Osteoblast (primary cell): ENCODE measurements at regions not wholly inside any gene's neighbourhood (a gene's known extent, or its start where the extent isn't known, plus 50 kb on each side); places are given as distances from the start of the nearest gene placed in this dataset.

Source experiments
- DNase-seq: peaks from one replicate; pipeline ENCODE4 v3.0.0; 2011; ENCODE audit warnings: low spot score, mixed read lengths; ENCODE audit not compliant: insufficient read length; ENCODE audit errors: missing footprints
- H2AFZ ChIP-seq: 2 replicates; pipeline ENCODE4 v1.6.0; 2011; ENCODE audit warnings: mild to moderate bottlenecking, low read length
- H3K27ac ChIP-seq: 2 replicates; pipeline ENCODE4 v1.5.1; 2011; ENCODE audit warnings: mild to moderate bottlenecking, low read depth, low read length, moderate library complexity
- H3K27me3 ChIP-seq: 2 replicates; pipeline ENCODE4 v1.6.0; 2012; ENCODE audit warnings: mild to moderate bottlenecking, control low read depth, inconsistent platforms, low read length, moderate library complexity; ENCODE audit not compliant: insufficient read depth
- H3K36me3 ChIP-seq: 2 replicates; pipeline ENCODE4 v1.5.1; 2011; ENCODE audit warnings: mild to moderate bottlenecking, low read length, control low read depth, moderate library complexity; ENCODE audit not compliant: insufficient read depth
- H3K4me1 ChIP-seq: 2 replicates; pipeline ENCODE4 v1.5.1; 2011; ENCODE audit warnings: mild to moderate bottlenecking, low read length, control low read depth, moderate library complexity; ENCODE audit not compliant: insufficient read depth
- H3K4me2 ChIP-seq: 2 replicates; pipeline ENCODE4 v1.6.0; 2011; ENCODE audit warnings: mild to moderate bottlenecking, low read length; ENCODE audit not compliant: insufficient read depth
- H3K4me3 ChIP-seq: fragments of 200-600 bp; sonication (generic); 3 replicates; pipeline ENCODE4 v1.5.1; 2012; ENCODE audit warnings: mild to moderate bottlenecking, low read length, inconsistent platforms; ENCODE audit not compliant: insufficient read depth
- H3K79me2 ChIP-seq: 2 replicates; pipeline ENCODE4 v1.6.0; 2012; ENCODE audit warnings: mild to moderate bottlenecking, low read length, control low read depth, inconsistent platforms; ENCODE audit not compliant: insufficient read depth
- H3K9me3 ChIP-seq: 2 replicates; pipeline ENCODE4 v1.5.1; 2011; ENCODE audit warnings: low read depth, low read length, control low read depth
- H4K20me1 ChIP-seq: 2 replicates; pipeline ENCODE4 v1.6.0; 2012; ENCODE audit warnings: mild to moderate bottlenecking, low read length, control low read depth; ENCODE audit not compliant: insufficient read depth
- CTCF ChIP-seq: IDR thresholded peaks from 2 replicates; pipeline ENCODE4 v1.5.1; 2011; ENCODE audit warnings: mild to moderate bottlenecking, low read depth, low read length, moderate library complexity; ENCODE audit errors: extremely low read depth

- DNase-seq, result no peak
- H2AFZ ChIP-seq, result no peak overlapping the region
- H3K4me3 ChIP-seq, result no peak overlapping the region
Measured at GRCh38 chr4:164614999-164615398, 138.9 kb upstream of the SMIM31 start.

GRCh38 chr4:164615964-164616363, 138.0 kb upstream of the SMIM31 start:
- DNase-seq, result no peak
- Histone ChIP-seq H3K27me3 (no peaks in the 10 kb centered on the region), H3K27ac (no peak overlapping the region), H3K4me2 (no peak overlapping the region), H3K79me2 (no peaks in the 10 kb centered on the region), H4K20me1 (no peaks in the 10 kb centered on the region), H2AFZ (no peak overlapping the region), H3K36me3 (no peaks in the 10 kb centered on the region), H3K4me3 (no peak overlapping the region), H3K4me1 (no peaks in the 10 kb centered on the region), H3K9me3 (no peaks in the 10 kb centered on the region)
- no peak for TF ChIP-seq CTCF

More at GRCh38 chr4:164614999-164615398, 138.9 kb upstream of the SMIM31 start:
- no peak overlapping the region for H3K27ac ChIP-seq
- no peak overlapping the region for H3K4me2 ChIP-seq
- no peak for TF ChIP-seq CTCF
- no peaks in the 10 kb centered on the region for H3K27me3 ChIP-seq
- H3K4me1 ChIP-seq, result no peaks in the 10 kb centered on the region
- H3K36me3 ChIP-seq, result no peaks in the 10 kb centered on the region
- H4K20me1 ChIP-seq, result no peaks in the 10 kb centered on the region
- H3K9me3 ChIP-seq, result no peaks in the 10 kb centered on the region
- no peaks in the 10 kb centered on the region for H3K79me2 ChIP-seq

GRCh38 chr4:164616961-164617360, 137.0 kb upstream of the SMIM31 start:
- Histone ChIP-seq H3K9me3 (no peaks in the 10 kb centered on the region), H3K36me3 (no peaks in the 10 kb centered on the region), H3K79me2 (no peaks in the 10 kb centered on the region), H3K27me3 (no peaks in the 10 kb centered on the region), H2AFZ (no peak overlapping the region), H3K4me2 (no peak overlapping the region), H3K27ac (no peak overlapping the region), H3K4me3 (no peak overlapping the region), H3K4me1 (no peaks in the 10 kb centered on the region), H4K20me1 (no peaks in the 10 kb centered on the region)
- DNase-seq, result no peak
- TF ChIP-seq CTCF, result no peak

GRCh38 chr4:164617426-164617825, 136.5 kb upstream of the SMIM31 start:
- no peak overlapping the region for H3K4me2 ChIP-seq
- no peak overlapping the region for H3K27ac ChIP-seq
- no peaks in the 10 kb centered on the region for H3K36me3 ChIP-seq
- H3K4me3 ChIP-seq, result no peak overlapping the region
- no peaks in the 10 kb centered on the region for H3K27me3 ChIP-seq
- no peak for TF ChIP-seq CTCF
- H3K9me3 ChIP-seq, result no peaks in the 10 kb centered on the region
- no peak overlapping the region for H2AFZ ChIP-seq
- no peaks in the 10 kb centered on the region for H3K79me2 ChIP-seq
- no peaks in the 10 kb centered on the region for H4K20me1 ChIP-seq
- H3K4me1 ChIP-seq, result no peaks in the 10 kb centered on the region
- DNase-seq, result no peak
